Retinal pigment epithelial cell (primary cell): ENCODE measurements at regions not wholly inside any gene's neighbourhood (a gene's known extent, or its start where the extent isn't known, plus 50 kb on each side); places are given as distances from the start of the nearest gene placed in this dataset.

ENCODE experiments used
- DNase-seq: peaks from one replicate; pipeline ENCODE4 v3.0.0-alpha.2; 2010; ENCODE audit warnings: low read depth
- H3K4me3 ChIP-seq: 2 replicates; pipeline ENCODE4 v1.5.1; 2011; ENCODE audit warnings: mild to moderate bottlenecking, low read length, control low read depth, moderate library complexity
- TF ChIP-seq, protein P1 (sequence below): conservative IDR thresholded peaks from 2 replicates; pipeline ENCODE4 v1.5.1; 2011; ENCODE audit warnings: low read depth, low read length, control low read depth, inconsistent platforms

DNA sequence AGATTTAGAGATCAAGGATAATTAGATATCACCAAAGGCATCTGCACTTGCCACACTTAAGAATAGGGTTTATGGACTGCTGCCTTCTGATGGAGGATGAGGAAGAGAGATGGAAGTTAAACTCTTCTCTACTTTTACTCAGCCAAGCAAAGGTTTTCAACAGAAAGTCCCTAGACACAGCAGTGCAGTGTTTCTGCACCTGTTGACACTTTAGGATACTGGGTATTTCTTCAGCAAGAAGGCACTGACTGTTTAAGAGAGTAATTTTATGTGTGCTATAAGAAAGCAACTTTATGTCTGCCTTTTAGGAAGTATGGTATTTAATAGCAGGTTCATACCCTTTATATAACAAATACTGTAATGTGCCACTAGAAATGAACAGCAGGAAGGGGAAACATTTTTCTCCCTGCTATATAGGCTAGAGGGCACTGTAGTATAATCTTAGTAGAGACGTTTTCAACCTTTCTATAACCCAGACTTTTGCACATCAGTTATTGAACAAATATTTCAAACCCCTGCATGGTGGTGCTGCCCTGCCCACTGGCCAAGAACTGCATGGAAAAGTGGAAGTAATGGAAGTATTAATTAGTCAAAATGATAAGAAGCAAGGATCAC is 225.0 kb upstream of the GRIP1 start:
- TF ChIP-seq, protein P1, sequence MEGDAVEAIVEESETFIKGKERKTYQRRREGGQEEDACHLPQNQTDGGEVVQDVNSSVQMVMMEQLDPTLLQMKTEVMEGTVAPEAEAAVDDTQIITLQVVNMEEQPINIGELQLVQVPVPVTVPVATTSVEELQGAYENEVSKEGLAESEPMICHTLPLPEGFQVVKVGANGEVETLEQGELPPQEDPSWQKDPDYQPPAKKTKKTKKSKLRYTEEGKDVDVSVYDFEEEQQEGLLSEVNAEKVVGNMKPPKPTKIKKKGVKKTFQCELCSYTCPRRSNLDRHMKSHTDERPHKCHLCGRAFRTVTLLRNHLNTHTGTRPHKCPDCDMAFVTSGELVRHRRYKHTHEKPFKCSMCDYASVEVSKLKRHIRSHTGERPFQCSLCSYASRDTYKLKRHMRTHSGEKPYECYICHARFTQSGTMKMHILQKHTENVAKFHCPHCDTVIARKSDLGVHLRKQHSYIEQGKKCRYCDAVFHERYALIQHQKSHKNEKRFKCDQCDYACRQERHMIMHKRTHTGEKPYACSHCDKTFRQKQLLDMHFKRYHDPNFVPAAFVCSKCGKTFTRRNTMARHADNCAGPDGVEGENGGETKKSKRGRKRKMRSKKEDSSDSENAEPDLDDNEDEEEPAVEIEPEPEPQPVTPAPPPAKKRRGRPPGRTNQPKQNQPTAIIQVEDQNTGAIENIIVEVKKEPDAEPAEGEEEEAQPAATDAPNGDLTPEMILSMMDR: peak; percentile 23
- DNase-seq: no peak
- no peak overlapping the region for H3K4me3 ChIP-seq

- no peak overlapping the region for H3K4me3 ChIP-seq
- TF ChIP-seq, protein P1: no peak
These were observed 226.3 kb upstream of the GRIP1 start for GRCh38 chr12:66905201-66905600.

DNA sequence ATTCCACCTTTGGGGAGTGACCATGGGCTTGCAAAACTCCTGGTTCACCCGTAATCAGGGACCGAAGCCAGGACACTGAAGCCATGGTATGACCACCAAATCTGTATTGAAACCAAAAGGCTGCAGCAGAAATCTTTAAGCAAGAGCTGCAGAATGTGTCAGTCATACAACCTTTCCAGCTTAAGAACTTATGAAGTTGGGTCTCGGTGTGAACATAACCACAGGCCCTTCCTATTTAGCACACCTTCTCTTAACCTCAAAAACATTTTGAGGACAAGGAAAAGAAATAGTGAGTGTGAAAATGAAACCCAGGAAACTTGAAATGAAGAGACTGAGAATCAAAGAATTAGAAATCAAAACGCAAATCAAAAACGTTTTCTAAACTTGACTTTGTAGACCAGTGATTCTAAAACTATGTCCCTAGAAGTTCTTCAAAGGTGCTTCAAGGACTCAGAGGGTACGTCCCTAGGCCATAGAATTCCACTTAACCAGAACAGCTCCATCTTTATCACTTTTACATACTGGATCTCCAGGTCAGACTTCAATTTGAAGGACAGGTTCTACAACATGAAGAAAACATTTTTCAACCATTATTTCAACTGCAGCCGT is 231.6 kb upstream of the GRIP1 start:
- no peak for DNase-seq
- H3K4me3 ChIP-seq: no peak overlapping the region
- TF ChIP-seq, protein P1: no peak

More at GRCh38 chr12:66905201-66905600, 226.3 kb upstream of the GRIP1 start:
- DNase-seq: no peak

GRCh38 chr12:66915306-66915904 is 236.5 kb upstream of the GRIP1 start:
- no peak for DNase-seq
- TF ChIP-seq, protein P1: no peak
- H3K4me3 ChIP-seq: no peak overlapping the region

- TF ChIP-seq, protein P1: no peak
- no peak for DNase-seq
These were observed 237.3 kb upstream of the GRIP1 start for GRCh38 chr12:66916189-66916588.

GRCh38 chr12:66919466-66919865 is 240.6 kb upstream of the GRIP1 start:
- TF ChIP-seq, protein P1: no peak
- no peak overlapping the region for H3K4me3 ChIP-seq
- no peak for DNase-seq

More at GRCh38 chr12:66916189-66916588, 237.3 kb upstream of the GRIP1 start:
- H3K4me3 ChIP-seq: no peak overlapping the region

GRCh38 chr12:66920205-66920604 is 241.3 kb upstream of the GRIP1 start:
- no peak for DNase-seq

More at GRCh38 chr12:66920205-66920604, 241.3 kb upstream of the GRIP1 start:
- no peak overlapping the region for H3K4me3 ChIP-seq
- TF ChIP-seq, protein P1: no peak
